ENCODE measurements at regions not wholly inside any gene's neighbourhood (a gene's known extent, or its start where the extent isn't known, plus 50 kb on each side); places are given as distances from the start of the nearest gene placed in this dataset.

- no peak for TF ChIP-seq EZH2phosphoT487 (IDR thresholded peaks at IDR 0.05; ENCODE audit: insufficient read depth, low read depth)
- no peak for TF ChIP-seq EZH2 (IDR thresholded peaks at IDR 0.05; ENCODE audit: insufficient read depth, poor library complexity, severe bottlenecking)
Observed at GRCh38 chr16:61270726-61271125, 765.5 kb downstream of the CDH8 start.
